ENCODE measurements at regions not wholly inside any gene's neighbourhood (a gene's known extent, or its start where the extent isn't known, plus 50 kb on each side); places are given as distances from the start of the nearest gene placed in this dataset.
A peak's percentile ranks its signal among the peaks of the same experiment; 100 is the strongest.

GRCh38 chr5:165026971-165027370, 1521.6 kb downstream of the MAT2B start:
- Histone ChIP-seq H3K27ac (no peak overlapping the region), H3K4me3 (no peak overlapping the region), H3K4me1 (replicated peaks in 1 of 2) (no peaks in the 10 kb centered on the region), H3K9me3 (replicated peaks in 1 of 3) (no peaks in the 10 kb centered on the region), H3K27me3 (no peaks in the 10 kb centered on the region), H3K36me3 (replicated peaks in 1 of 2) (no peaks in the 10 kb centered on the region)
- intact Hi-C loops (cut with DNase I): no loop called here
- TF ChIP-seq CTCF (IDR thresholded peaks at IDR 0.05): no peak
- no peak for TF ChIP-seq POLR2A (IDR thresholded peaks at IDR 0.05)
- WGBS, 4 donors: 73 to 92% (median 79%) methylated on average over 1 of the region's 1 CpG
- no peak for DNase-seq

- TF ChIP-seq POLR2A (IDR thresholded peaks at IDR 0.05): no peak
- no peak for TF ChIP-seq CTCF (IDR thresholded peaks at IDR 0.05)
- Histone ChIP-seq H3K27me3 (no peaks in the 10 kb centered on the region), H3K4me1 (replicated peaks in 1 of 2) (no peaks in the 10 kb centered on the region), H3K36me3 (replicated peaks in 1 of 2) (no peaks in the 10 kb centered on the region), H3K4me3 (no peak overlapping the region), H3K27ac (no peak overlapping the region), H3K9me3 (replicated peaks in 1 of 3) (no peaks in the 10 kb centered on the region)
- intact Hi-C loops (cut with DNase I): no loop called here
- 49 to 65% (median 54%) methylated on average over 2 of the region's 2 CpGs for WGBS, 4 donors
- no peak for DNase-seq
These were observed 1522.9 kb downstream of the MAT2B start for GRCh38 chr5:165028356-165028755.

GRCh38 chr5:165029099-165029870, 1523.9 kb downstream of the MAT2B start:
- intact Hi-C loops (cut with DNase I): no loop called here
- no peaks in the 10 kb centered on the region for H3K9me3 ChIP-seq (replicated peaks in 1 of 3)
- no peaks in the 10 kb centered on the region for H3K4me1 ChIP-seq (replicated peaks in 1 of 2)
- no peaks in the 10 kb centered on the region for H3K36me3 ChIP-seq (replicated peaks in 1 of 2)
- 71 to 80% (median 78%) methylated on average over 3 of the region's 3 CpGs for WGBS, 4 donors
- H3K27ac ChIP-seq: no peak overlapping the region
- no peak for TF ChIP-seq POLR2A (IDR thresholded peaks at IDR 0.05)
- peak in 2 of 6 experiments; percentile 5 to 22 for TF ChIP-seq CTCF (IDR thresholded peaks at IDR 0.05)
- H3K4me3 ChIP-seq: no peak overlapping the region
- H3K27me3 ChIP-seq: no peaks in the 10 kb centered on the region
- DNase-seq: peak in 4 of 7 donors; percentile 13 to 21 (median 18)

GRCh38 chr5:165030971-165031370, 1525.6 kb downstream of the MAT2B start:
- H3K4me1 ChIP-seq (replicated peaks in 1 of 2): no peaks in the 10 kb centered on the region
- WGBS, 4 donors: 50 to 86% (median 60%) methylated on average over 1 of the region's 1 CpG
- no peak overlapping the region for H3K4me3 ChIP-seq
- H3K9me3 ChIP-seq (replicated peaks in 1 of 3): no peaks in the 10 kb centered on the region
- intact Hi-C loops (cut with DNase I): no loop called here
- no peaks in the 10 kb centered on the region for H3K36me3 ChIP-seq (replicated peaks in 1 of 2)
- DNase-seq: no peak
- TF ChIP-seq POLR2A (IDR thresholded peaks at IDR 0.05) (no peak), CTCF (IDR thresholded peaks at IDR 0.05) (no peak)
- no peaks in the 10 kb centered on the region for H3K27me3 ChIP-seq
- no peak overlapping the region for H3K27ac ChIP-seq
